ENCODE measurements at regions not wholly inside any gene's neighbourhood (a gene's known extent, or its start where the extent isn't known, plus 50 kb on each side); places are given as distances from the start of the nearest gene placed in this dataset.
A peak's percentile ranks its signal among the peaks of the same experiment; 100 is the strongest.

DNA sequence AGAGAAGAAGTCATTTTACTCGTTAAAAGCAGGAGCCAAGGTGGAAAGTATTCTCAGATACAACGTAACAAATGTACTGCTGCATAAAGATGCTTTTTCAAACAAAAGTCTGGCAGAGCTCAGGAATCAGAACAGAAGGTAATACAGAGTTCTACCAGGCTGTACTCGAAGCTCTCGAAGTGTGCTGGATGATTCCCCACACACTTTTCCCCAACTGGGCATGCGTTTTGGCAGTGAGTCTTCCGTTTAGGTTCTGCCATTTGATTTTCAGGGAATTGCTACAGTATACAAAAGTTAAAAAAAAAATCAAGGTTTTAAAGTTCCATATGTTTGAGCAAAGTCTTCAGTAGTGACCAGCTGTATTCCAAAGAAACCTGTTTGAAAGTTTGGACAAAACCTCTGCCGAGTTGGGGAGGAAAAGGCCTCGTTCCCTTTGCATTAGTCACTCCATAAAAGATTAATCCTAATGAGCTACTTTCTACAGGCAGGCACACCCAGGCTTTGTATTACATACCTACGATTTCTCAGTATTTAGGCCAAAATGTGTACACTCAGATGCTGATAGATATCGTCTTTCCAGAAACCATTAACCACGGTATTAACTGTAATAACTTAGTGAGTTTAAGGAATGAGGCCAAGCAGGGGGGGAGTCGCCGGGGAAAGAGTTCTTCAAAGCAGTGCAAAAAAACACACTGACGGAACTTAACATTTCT lies 477.1 kb downstream of the LMO4 start:
- H3K9ac ChIP-seq (ENCODE audit: low read depth in 1 of 3, low read length in 3 of 3) = no peak overlapping the region
- H3K27me3 ChIP-seq (ENCODE audit: control insufficient read depth in 3 of 3, insufficient read depth in 3 of 3, low read length in 3 of 3) = no peaks in the 10 kb centered on the region
- H3K9me3 ChIP-seq (ENCODE audit: control insufficient read depth in 3 of 3, low read length in 3 of 3) = no peaks in the 10 kb centered on the region
- no peaks in the 10 kb centered on the region for H3K36me3 ChIP-seq (ENCODE audit: control insufficient read depth in 3 of 3, insufficient read depth in 3 of 3, low read length in 3 of 3)
- H3K27ac ChIP-seq (ENCODE audit: low read depth, low read length) = no peak overlapping the region
- H3K4me3 ChIP-seq (ENCODE audit: low read length in 3 of 3) = no peak overlapping the region
- no peaks in the 10 kb centered on the region for H3K4me1 ChIP-seq (ENCODE audit: control insufficient read depth in 3 of 3, insufficient read depth in 3 of 3, low read length in 3 of 3)

DNA sequence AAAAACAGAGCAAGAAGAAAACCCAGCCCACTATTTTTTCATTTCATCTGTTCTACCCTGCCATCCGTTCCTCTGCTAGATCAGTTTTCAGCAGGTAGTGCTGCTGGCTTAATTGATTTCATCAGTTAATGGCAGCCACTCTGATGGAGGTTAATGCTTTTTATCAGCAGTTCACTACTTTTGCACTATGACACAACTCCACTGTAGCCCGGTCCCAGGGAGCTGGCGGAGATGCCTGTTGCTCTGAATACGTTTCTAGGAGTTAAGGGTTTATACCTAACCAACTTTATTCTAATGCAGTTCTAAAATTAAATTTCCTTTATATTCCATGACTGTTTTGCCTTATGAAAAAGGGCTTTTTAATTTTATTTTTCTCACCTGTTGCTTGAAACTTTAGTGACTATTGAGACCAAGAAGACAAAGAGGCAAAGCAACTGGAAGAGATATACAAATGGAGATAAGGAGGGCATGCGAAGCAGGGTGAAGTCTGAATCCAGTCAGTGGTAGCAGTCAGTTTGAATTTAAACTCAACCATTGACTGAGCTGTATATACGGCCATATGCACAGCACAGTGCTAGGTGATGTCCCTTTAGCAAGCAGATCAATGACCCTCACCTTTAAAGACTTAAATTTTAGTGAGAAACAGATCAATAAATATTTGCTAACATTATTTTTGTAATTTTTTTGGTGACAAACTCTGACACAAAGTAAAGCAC lies 477.9 kb downstream of the LMO4 start:
- Histone ChIP-seq H3K27me3 (ENCODE audit: control insufficient read depth in 3 of 3, insufficient read depth in 3 of 3, low read length in 3 of 3) (no peaks in the 10 kb centered on the region), H3K9ac (ENCODE audit: low read depth in 1 of 3, low read length in 3 of 3) (no peak overlapping the region), H3K9me3 (ENCODE audit: control insufficient read depth in 3 of 3, low read length in 3 of 3) (no peaks in the 10 kb centered on the region), H3K36me3 (ENCODE audit: control insufficient read depth in 3 of 3, insufficient read depth in 3 of 3, low read length in 3 of 3) (no peaks in the 10 kb centered on the region), H3K4me1 (ENCODE audit: control insufficient read depth in 3 of 3, insufficient read depth in 3 of 3, low read length in 3 of 3) (no peaks in the 10 kb centered on the region), H3K4me3 (ENCODE audit: low read length in 3 of 3) (no peak overlapping the region), H3K27ac (ENCODE audit: low read depth, low read length) (no peak overlapping the region)

DNA sequence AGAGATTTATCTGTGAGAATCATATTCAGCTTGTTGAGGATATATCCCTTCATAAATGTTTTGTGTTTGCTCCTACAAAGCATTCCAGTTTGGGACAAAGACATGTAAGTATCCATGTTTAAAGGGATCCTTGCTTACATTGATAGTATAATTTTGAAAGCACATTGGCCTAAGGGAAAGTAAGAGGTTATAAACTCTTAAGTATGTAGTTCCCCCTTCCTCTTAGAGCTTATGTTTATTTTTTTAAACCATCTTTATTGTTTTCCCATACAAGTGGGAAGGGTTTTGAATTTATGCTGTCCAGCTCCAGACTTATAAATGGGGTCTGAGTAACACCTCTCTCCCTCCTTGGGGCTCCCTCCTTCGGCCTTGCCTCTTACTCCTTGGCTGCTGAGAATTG lies 481.5 kb downstream of the LMO4 start:
- H3K9me3 ChIP-seq (ENCODE audit: control insufficient read depth in 3 of 3, low read length in 3 of 3) = no peaks in the 10 kb centered on the region
- H3K9ac ChIP-seq (ENCODE audit: low read depth in 1 of 3, low read length in 3 of 3) = no peak overlapping the region

DNA sequence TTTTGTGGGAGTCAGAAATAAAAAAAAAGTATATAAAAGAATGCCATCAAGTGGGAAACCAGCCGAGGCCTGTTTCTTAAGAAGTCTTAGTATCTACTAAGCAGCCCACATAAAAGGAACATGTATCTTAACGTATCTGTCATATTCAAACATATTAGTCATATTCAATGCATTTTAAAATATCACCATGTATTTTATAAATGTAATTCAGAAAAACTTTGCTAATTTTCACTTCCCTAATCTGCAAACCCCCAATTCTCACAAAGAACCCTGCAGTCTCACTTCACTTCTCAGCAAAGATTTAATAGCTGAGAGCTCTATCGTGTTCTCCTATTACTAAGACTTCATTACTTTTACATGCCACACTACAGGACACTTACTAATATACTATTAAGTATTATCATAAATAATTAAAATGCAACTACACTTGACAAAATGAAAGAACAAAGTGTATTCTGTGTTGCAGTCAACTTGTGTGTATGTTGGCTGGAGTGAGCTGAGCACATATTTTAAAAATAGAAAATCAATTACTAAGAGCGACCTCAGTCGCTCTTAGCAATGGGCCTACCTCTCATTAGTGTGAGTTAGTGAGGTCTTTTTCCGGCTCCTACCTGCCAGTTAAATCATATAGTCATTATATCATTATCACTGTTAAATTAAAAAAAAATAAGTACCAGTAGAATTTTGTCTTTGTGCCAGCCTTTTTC lies 484.3 kb downstream of the LMO4 start:
- H3K27me3 ChIP-seq (ENCODE audit: control insufficient read depth in 3 of 3, insufficient read depth in 3 of 3, low read length in 3 of 3) = no peaks in the 10 kb centered on the region
- no peaks in the 10 kb centered on the region for H3K4me1 ChIP-seq (ENCODE audit: control insufficient read depth in 3 of 3, insufficient read depth in 3 of 3, low read length in 3 of 3)
- no peak overlapping the region for H3K27ac ChIP-seq (ENCODE audit: low read depth, low read length)
- H3K9me3 ChIP-seq (ENCODE audit: control insufficient read depth in 3 of 3, low read length in 3 of 3) = no peaks in the 10 kb centered on the region
- no peak overlapping the region for H3K9ac ChIP-seq (ENCODE audit: low read depth in 1 of 3, low read length in 3 of 3)
- H3K36me3 ChIP-seq (ENCODE audit: control insufficient read depth in 3 of 3, insufficient read depth in 3 of 3, low read length in 3 of 3) = no peaks in the 10 kb centered on the region
- no peak overlapping the region for H3K4me3 ChIP-seq (ENCODE audit: low read length in 3 of 3)

More for the DNA sequence above, 481.5 kb downstream of the LMO4 start:
- H3K4me3 ChIP-seq (ENCODE audit: low read length in 3 of 3) = no peak overlapping the region
- no peaks in the 10 kb centered on the region for H3K27me3 ChIP-seq (ENCODE audit: control insufficient read depth in 3 of 3, insufficient read depth in 3 of 3, low read length in 3 of 3)
- H3K4me1 ChIP-seq (ENCODE audit: control insufficient read depth in 3 of 3, insufficient read depth in 3 of 3, low read length in 3 of 3) = no peaks in the 10 kb centered on the region
- no peaks in the 10 kb centered on the region for H3K36me3 ChIP-seq (ENCODE audit: control insufficient read depth in 3 of 3, insufficient read depth in 3 of 3, low read length in 3 of 3)
- no peak overlapping the region for H3K27ac ChIP-seq (ENCODE audit: low read depth, low read length)

DNA sequence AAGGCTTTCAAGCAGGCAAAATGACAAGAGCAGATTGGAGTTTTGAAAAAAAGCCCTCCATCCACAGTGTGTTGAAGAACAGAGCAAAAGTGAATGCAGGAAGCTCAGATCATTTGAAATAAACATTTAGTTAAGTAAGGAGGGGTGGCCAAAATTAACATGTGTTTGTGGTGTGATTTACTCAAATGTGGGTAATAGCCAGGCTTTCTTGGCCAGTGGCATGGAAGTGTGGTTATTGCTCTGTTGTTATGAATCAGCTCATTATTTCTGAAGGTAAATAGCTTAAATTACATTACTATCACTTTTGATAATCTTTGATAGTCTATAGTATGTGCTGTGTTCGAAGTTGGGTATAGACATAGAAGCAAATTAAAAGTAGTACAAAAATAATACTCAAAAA lies 485.9 kb downstream of the LMO4 start:
- H3K36me3 ChIP-seq (ENCODE audit: control insufficient read depth in 3 of 3, insufficient read depth in 3 of 3, low read length in 3 of 3) = no peaks in the 10 kb centered on the region
- no peaks in the 10 kb centered on the region for H3K9me3 ChIP-seq (ENCODE audit: control insufficient read depth in 3 of 3, low read length in 3 of 3)
- H3K4me3 ChIP-seq (ENCODE audit: low read length in 3 of 3) = no peak overlapping the region
- H3K4me1 ChIP-seq (ENCODE audit: control insufficient read depth in 3 of 3, insufficient read depth in 3 of 3, low read length in 3 of 3) = no peaks in the 10 kb centered on the region
- no peak overlapping the region for H3K9ac ChIP-seq (ENCODE audit: low read depth in 1 of 3, low read length in 3 of 3)
- H3K27ac ChIP-seq (ENCODE audit: low read depth, low read length) = no peak overlapping the region
- no peaks in the 10 kb centered on the region for H3K27me3 ChIP-seq (ENCODE audit: control insufficient read depth in 3 of 3, insufficient read depth in 3 of 3, low read length in 3 of 3)

DNA sequence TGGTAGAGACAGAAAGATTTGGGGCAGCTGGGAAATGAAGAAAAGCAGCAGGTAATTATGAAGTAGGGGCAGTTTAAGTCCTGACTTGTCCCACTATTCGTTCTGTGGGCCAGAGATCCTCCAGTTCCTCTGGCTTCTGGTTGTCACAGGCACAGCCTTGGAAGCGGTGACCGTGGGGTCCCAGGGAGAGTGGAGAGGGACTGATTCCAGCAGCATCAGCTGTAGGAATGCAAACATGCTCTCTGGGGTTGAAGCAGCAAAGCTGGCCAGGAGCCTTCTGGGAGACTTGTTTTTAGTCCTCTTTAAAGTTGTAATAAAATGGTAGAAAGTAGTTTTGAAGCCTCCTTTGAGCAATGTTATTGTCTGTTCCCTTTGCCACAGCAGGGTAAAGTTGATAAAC lies 488.0 kb downstream of the LMO4 start:
- no peak overlapping the region for H3K27ac ChIP-seq (ENCODE audit: low read depth, low read length)
- H3K9me3 ChIP-seq (ENCODE audit: control insufficient read depth in 3 of 3, low read length in 3 of 3) = no peaks in the 10 kb centered on the region
- H3K27me3 ChIP-seq (ENCODE audit: control insufficient read depth in 3 of 3, insufficient read depth in 3 of 3, low read length in 3 of 3) = no peaks in the 10 kb centered on the region
- H3K9ac ChIP-seq (ENCODE audit: low read depth in 1 of 3, low read length in 3 of 3) = no peak overlapping the region
- H3K36me3 ChIP-seq (ENCODE audit: control insufficient read depth in 3 of 3, insufficient read depth in 3 of 3, low read length in 3 of 3) = no peaks in the 10 kb centered on the region
- H3K4me3 ChIP-seq (ENCODE audit: low read length in 3 of 3) = no peak overlapping the region
- no peaks in the 10 kb centered on the region for H3K4me1 ChIP-seq (ENCODE audit: control insufficient read depth in 3 of 3, insufficient read depth in 3 of 3, low read length in 3 of 3)

DNA sequence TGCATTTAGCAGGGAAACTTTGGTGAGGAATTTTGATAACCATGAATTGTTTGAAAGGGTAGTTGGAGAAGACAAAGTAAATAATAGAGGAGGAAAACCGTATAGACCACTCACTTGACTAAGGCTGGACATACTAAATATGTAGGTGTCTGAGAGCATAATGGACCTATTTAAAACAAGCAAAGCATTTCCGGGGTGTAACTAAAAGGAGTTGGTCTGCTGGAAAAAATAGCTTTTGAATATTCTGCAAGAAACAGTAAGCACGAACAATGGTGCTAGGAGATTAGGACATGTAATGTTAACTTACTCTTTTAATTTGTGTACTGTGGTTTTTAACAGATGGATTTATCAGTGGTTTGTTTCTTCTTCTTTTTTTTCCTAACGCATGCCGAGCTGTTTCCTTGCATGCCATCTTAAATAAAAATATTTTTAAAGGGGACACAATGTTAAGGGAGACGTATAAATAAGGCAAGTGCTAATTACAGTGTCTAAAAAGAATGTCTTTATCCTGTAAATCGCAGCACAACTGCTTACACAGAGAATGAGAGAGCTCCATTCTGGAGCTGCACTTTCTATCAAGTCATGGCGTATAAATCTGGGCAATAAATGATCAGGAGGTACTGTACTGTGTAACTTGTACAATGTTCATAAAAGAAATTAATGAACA lies 492.1 kb downstream of the LMO4 start:
- Histone ChIP-seq H3K9me3 (ENCODE audit: control insufficient read depth in 3 of 3, low read length in 3 of 3) (no peaks in the 10 kb centered on the region), H3K4me3 (ENCODE audit: low read length in 3 of 3) (no peak overlapping the region), H3K27me3 (ENCODE audit: control insufficient read depth in 3 of 3, insufficient read depth in 3 of 3, low read length in 3 of 3) (no peaks in the 10 kb centered on the region), H3K9ac (ENCODE audit: low read depth in 1 of 3, low read length in 3 of 3) (no peak overlapping the region), H3K4me1 (ENCODE audit: control insufficient read depth in 3 of 3, insufficient read depth in 3 of 3, low read length in 3 of 3) (no peaks in the 10 kb centered on the region), H3K27ac (ENCODE audit: low read depth, low read length) (no peak overlapping the region), H3K36me3 (ENCODE audit: control insufficient read depth in 3 of 3, insufficient read depth in 3 of 3, low read length in 3 of 3) (no peaks in the 10 kb centered on the region)

DNA sequence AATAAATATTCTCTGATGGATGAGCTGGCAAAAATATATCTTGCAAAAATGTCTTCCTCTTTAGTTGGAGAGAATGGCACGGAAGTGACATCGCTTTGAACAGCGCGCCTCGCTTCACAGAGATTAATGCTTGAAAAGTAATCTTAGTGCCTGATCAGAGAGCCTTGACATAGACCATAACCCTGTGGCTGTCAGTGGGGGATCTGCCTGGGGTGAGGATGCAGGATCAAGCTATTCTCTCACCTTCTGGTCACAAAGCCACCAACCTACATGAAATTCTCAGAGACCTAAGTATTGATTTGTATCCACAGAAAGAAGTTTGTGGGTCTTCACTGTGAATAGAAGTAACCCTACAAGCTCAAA lies 492.6 kb downstream of the LMO4 start:
- no peaks in the 10 kb centered on the region for H3K4me1 ChIP-seq (ENCODE audit: control insufficient read depth in 3 of 3, insufficient read depth in 3 of 3, low read length in 3 of 3)
- no peaks in the 10 kb centered on the region for H3K9me3 ChIP-seq (ENCODE audit: control insufficient read depth in 3 of 3, low read length in 3 of 3)
- H3K4me3 ChIP-seq (ENCODE audit: low read length in 3 of 3) = no peak overlapping the region
- H3K9ac ChIP-seq (ENCODE audit: low read depth in 1 of 3, low read length in 3 of 3) = no peak overlapping the region
- no peaks in the 10 kb centered on the region for H3K36me3 ChIP-seq (ENCODE audit: control insufficient read depth in 3 of 3, insufficient read depth in 3 of 3, low read length in 3 of 3)
- H3K27ac ChIP-seq (ENCODE audit: low read depth, low read length) = no peak overlapping the region
- H3K27me3 ChIP-seq (ENCODE audit: control insufficient read depth in 3 of 3, insufficient read depth in 3 of 3, low read length in 3 of 3) = no peaks in the 10 kb centered on the region

DNA sequence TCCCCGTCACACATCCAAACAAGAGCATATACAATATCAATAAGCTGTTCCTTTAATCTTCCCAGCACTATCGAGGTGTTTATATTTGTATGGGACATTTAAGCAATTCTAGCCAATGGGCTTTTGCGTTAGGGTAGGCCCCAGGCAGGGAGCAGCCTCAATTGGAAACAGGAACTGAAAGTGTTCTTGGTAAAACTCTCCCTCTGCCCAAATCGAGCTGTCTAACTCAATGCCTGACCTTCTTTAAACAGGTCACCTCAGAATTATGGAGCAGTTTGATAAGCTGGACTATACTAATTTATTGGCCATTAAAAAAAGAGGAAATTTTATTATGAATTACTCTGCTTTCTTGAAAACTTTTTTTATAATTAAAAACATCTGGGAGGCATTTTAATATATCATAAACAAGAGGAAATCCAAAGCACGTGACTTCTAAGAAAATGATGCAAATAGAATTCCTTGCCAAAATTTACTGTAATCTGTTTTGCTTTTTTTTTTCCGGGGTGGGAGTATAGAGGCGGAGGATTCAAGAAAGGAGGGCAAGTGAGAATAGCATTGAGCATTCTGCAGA lies 498.1 kb downstream of the LMO4 start:
- Histone ChIP-seq H3K27me3 (ENCODE audit: control insufficient read depth in 3 of 3, insufficient read depth in 3 of 3, low read length in 3 of 3) (no peaks in the 10 kb centered on the region), H3K9me3 (ENCODE audit: control insufficient read depth in 3 of 3, low read length in 3 of 3) (no peaks in the 10 kb centered on the region), H3K9ac (ENCODE audit: low read depth in 1 of 3, low read length in 3 of 3) (no peak overlapping the region), H3K4me1 (ENCODE audit: control insufficient read depth in 3 of 3, insufficient read depth in 3 of 3, low read length in 3 of 3) (no peaks in the 10 kb centered on the region), H3K27ac (ENCODE audit: low read depth, low read length) (no peak overlapping the region), H3K36me3 (ENCODE audit: control insufficient read depth in 3 of 3, insufficient read depth in 3 of 3, low read length in 3 of 3) (no peaks in the 10 kb centered on the region), H3K4me3 (ENCODE audit: low read length in 3 of 3) (peak overlapping the region in 2 of 3 donors; percentile 23 to 59)

Data from skeletal muscle tissue (tissue), 3 donors.